GM12878 (cell line): ENCODE measurements at regions not wholly inside any gene's neighbourhood (a gene's known extent, or its start where the extent isn't known, plus 50 kb on each side); places are given as distances from the start of the nearest gene placed in this dataset.
A peak's percentile ranks its signal among the peaks of the same experiment; 100 is the strongest.

Source experiments
- ATAC-seq: fragments of 200-7000 bp; cut with Tn5 transposase; 3 replicates; pipeline ENCODE4 v1.9.1; 2020; ENCODE audit warnings: mild to moderate bottlenecking, moderate library complexity
- BruUV-seq: library from RNA; stranded (reverse); fragments of 400-500 nt; replicated peaks from 2 replicates; lab custom pipeline; 2021; lab: Mats Ljungman, UMichigan
- CTCF ChIA-PET: fragments of 300-600 bp; sonication (Branson Sonifier 250); formaldehyde crosslinking; extraction: SDS; loops from one replicate; lab custom pipeline; 2021; ENCODE audit warnings: inconsistent platforms; lab: Yijun Ruan, JAX
- POLR2A ChIA-PET: fragments of 350-600 bp; formaldehyde crosslinking; extraction: SDS; loops from one replicate; lab custom pipeline; 2021; ENCODE audit warnings: inconsistent platforms; lab: Charles Lee
- RAD21 ChIA-PET: fragments of 300-600 bp; sonication (Branson Sonifier 250); formaldehyde crosslinking; loops from one replicate; lab custom pipeline; 2023; ENCODE audit warnings: antibody characterized with exemption; ENCODE audit not compliant: unreplicated experiment; lab: Charles Lee
- SMC1A ChIA-PET: fragments of 300-600 bp; sonication (Branson Sonifier 250); formaldehyde crosslinking; loops from one replicate; lab custom pipeline; 2023; ENCODE audit not compliant: unreplicated experiment, uncharacterized antibody; lab: Charles Lee
- DNase-seq: peaks from one replicate; pipeline ENCODE4 v3.0.0-alpha.2; 2011; ENCODE audit warnings: low read depth, low spot score
- FAIRE-seq: peaks from 3 replicates; lab custom pipeline; 2011; peaks lifted over from hg19 to GRCh38; lab: Jason Lieb, UNC
- H2AFZ ChIP-seq: 2 replicates; pipeline ENCODE4 v1.6.0; 2011; ENCODE audit warnings: low read depth, low read length, control low read depth; ENCODE audit not compliant: control insufficient read depth
- H3K27ac ChIP-seq: 2 replicates; pipeline ENCODE4 v1.5.1; 2011; ENCODE audit warnings: control low read depth; ENCODE audit not compliant: control insufficient read depth, insufficient read depth
- H3K27me3 ChIP-seq, 2 experiments: replicated peaks in 1 of 2; 2 replicates each; pipeline versions ENCODE4 v1.6.0 to v1.6.1; 2011; ENCODE audit warnings: low read length in 1 of 2; ENCODE audit not compliant: control insufficient read depth in 2 of 2, insufficient read depth in 2 of 2
- H3K36me3 ChIP-seq, 2 experiments: 2 replicates each; pipeline ENCODE4 v1.5.1; 2011; ENCODE audit warnings: low read length in 1 of 2; ENCODE audit not compliant: control insufficient read depth in 2 of 2, insufficient read depth in 2 of 2
- H3K4me1 ChIP-seq: 2 replicates; pipeline ENCODE4 v1.6.1; 2011; ENCODE audit warnings: mild to moderate bottlenecking, low read length, moderate library complexity, mixed read lengths; ENCODE audit not compliant: control insufficient read depth, insufficient read depth
- H3K4me2 ChIP-seq: 2 replicates; pipeline ENCODE4 v1.6.0; 2011; ENCODE audit warnings: control low read depth; ENCODE audit not compliant: control insufficient read depth, insufficient read depth
- H3K4me3 ChIP-seq: fragments of 200-600 bp; sonication (generic); 2 replicates; pipeline ENCODE4 v1.5.1; 2016
- H3K79me2 ChIP-seq: 2 replicates; pipeline ENCODE4 v1.6.0; 2011; ENCODE audit warnings: low read length; ENCODE audit not compliant: control insufficient read depth, insufficient read depth
- H3K9ac ChIP-seq: 2 replicates; pipeline ENCODE4 v1.8.0; 2011; ENCODE audit warnings: low read length, control low read depth, mixed read lengths; ENCODE audit not compliant: control insufficient read depth, insufficient read depth
- H3K9me3 ChIP-seq: replicated peaks from 3 replicates; pipeline ENCODE4 v1.5.1; 2011; ENCODE audit warnings: mild to moderate bottlenecking, low read length; ENCODE audit not compliant: control insufficient read depth, insufficient read depth
- H4K20me1 ChIP-seq: 2 replicates; pipeline ENCODE4 v1.6.0; 2011; ENCODE audit not compliant: control insufficient read depth, insufficient read depth
- CHD1 ChIP-seq: IDR thresholded peaks from 2 replicates; pipeline ENCODE4 v1.6.1; 2012; ENCODE audit warnings: low read depth, low read length, improper control_type of control experiment
- GATAD2B ChIP-seq: fragments of 450-650 bp; conservative IDR thresholded peaks from 2 replicates; pipeline ENCODE4 v1.6.1; 2017; ENCODE audit warnings: low read depth, mild to moderate bottlenecking, moderate library complexity
- IRF3 ChIP-seq: fragments of 450-650 bp; IDR thresholded peaks from 2 replicates; pipeline ENCODE4 v1.6.1; 2014; ENCODE audit warnings: mild to moderate bottlenecking
- RAD21 ChIP-seq: IDR thresholded peaks from 2 replicates; pipeline ENCODE4 v1.6.1; 2011; ENCODE audit warnings: mild to moderate bottlenecking, low read depth, low read length, moderate library complexity; ENCODE audit not compliant: insufficient read depth
- WGBS: methylation state at CpG from one replicate; pipeline ENCODE4 v1.1.6; 2016; ENCODE audit warnings: low lambda C conversion rate; ENCODE audit not compliant: insufficient replicate concordance, insufficient coverage; ENCODE audit errors: missing lambda C conversion rate; 5-methylcytosine and 5-hydroxymethylcytosine counted together
- in situ Hi-C: fragments of 300-500 bp; cut with MboI; formaldehyde crosslinking; loops from 9 replicates; pipeline ENCODE4 v1.14.3; 2018; ENCODE audit warnings: mixed read lengths
- intact Hi-C: fragments of 100-400 bp; cut with micrococcal nuclease; formaldehyde crosslinking; loops from one replicate; pipeline ENCODE4 v1.14.2; 2022; ENCODE audit not compliant: unreplicated experiment

GRCh38 chr6:6376845-6377244 is 56.4 kb upstream of the F13A1 start:
- ChIA-PET POLR2A (no interaction called here), SMC1A (interaction anchor here (1.3 kb wide), 1 partner anchor 14 kb away, joined by 3 read pairs; no protein-coding TSS in a partner anchor)
- no peaks in the 10 kb centered on the region for H3K79me2 ChIP-seq

GRCh38 chr6:6377621-6378020 is 57.2 kb upstream of the F13A1 start:
- no peaks in the 10 kb centered on the region for H3K36me3 ChIP-seq
- ATAC-seq (no peak), DNase-seq (no peak), FAIRE-seq (no peak)
- H3K4me1 ChIP-seq: peaks cover 5% of the 10 kb centered on the region
- H4K20me1 ChIP-seq: no peaks in the 10 kb centered on the region
- H3K9ac ChIP-seq: no peak overlapping the region
- no peaks in the 10 kb centered on the region; the same call in 2 of the 3 replicates for H3K9me3 ChIP-seq
- CTCF ChIA-PET: interaction anchor here (0.9 to 1.8 kb wide), 2 partner anchors 8 to 11 kb away, joined by 3 to 4 read pairs; no protein-coding TSS in a partner anchor
- no peaks in the 10 kb centered on the region for H3K79me2 ChIP-seq
- intact Hi-C loops (no loop called here), in situ Hi-C loops (no loop called here)
- no TSS peak for BruUV-seq
- SMC1A ChIA-PET: interaction anchor here (0.6 to 1.1 kb wide), 3 partner anchors 12 to 79 kb away, joined by 3 read pairs; no protein-coding TSS in a partner anchor
- H3K4me2 ChIP-seq: no peak overlapping the region
- no peak overlapping the region for H3K27ac ChIP-seq
- WGBS: 89% methylated on average over 6 of the region's 6 CpGs
- TF ChIP-seq IRF3: no peak
- TF ChIP-seq GATAD2B: no peak
- POLR2A ChIA-PET: no interaction called here
- no peak overlapping the region for H2AFZ ChIP-seq
- H3K27me3 ChIP-seq: no peaks in the 10 kb centered on the region
- RAD21 ChIA-PET: interaction anchor here (0.7 to 1.2 kb wide), 4 partner anchors 12 to 117 kb away, joined by 3 to 4 read pairs (median 4); no protein-coding TSS in a partner anchor
- H3K4me3 ChIP-seq: no peak overlapping the region

More at GRCh38 chr6:6376845-6377244, 56.4 kb upstream of the F13A1 start:
- H3K4me3 ChIP-seq: no peak overlapping the region
- 86% methylated on average over 6 of the region's 6 CpGs for WGBS
- CTCF ChIA-PET: interaction anchor here (0.6 to 1.8 kb wide), 2 partner anchors 9 to 38 kb away, joined by 4 to 5 read pairs; no protein-coding TSS in a partner anchor
- H3K36me3 ChIP-seq: no peaks in the 10 kb centered on the region
- in situ Hi-C loops (no loop called here), intact Hi-C loops (no loop called here)
- no peak overlapping the region for H3K27ac ChIP-seq
- no peak overlapping the region for H2AFZ ChIP-seq
- 0 out of 2 replicates have a peak, but pooled peaks have one; percentile 15 for TF ChIP-seq RAD21
- no peak for TF ChIP-seq CHD1
- RAD21 ChIA-PET: interaction anchor here (0.9 kb wide), 1 partner anchor 11 kb away, joined by 4 read pairs; no protein-coding TSS in a partner anchor
- ATAC-seq (no peak), FAIRE-seq (no peak), DNase-seq (no peak)
- H3K9ac ChIP-seq: no peak overlapping the region
- H4K20me1 ChIP-seq: no peaks in the 10 kb centered on the region
- H3K27me3 ChIP-seq: no peaks in the 10 kb centered on the region
- no peaks in the 10 kb centered on the region; the same call in 1 of the 3 replicates for H3K9me3 ChIP-seq
- no peak overlapping the region for H3K4me2 ChIP-seq
- H3K4me1 ChIP-seq: peaks cover 5% of the 10 kb centered on the region
- BruUV-seq: no TSS peak
